NCI-H187 (cell line): ENCODE measurements at regions not wholly inside any gene's neighbourhood (a gene's known extent, or its start where the extent isn't known, plus 50 kb on each side); places are given as distances from the start of the nearest gene placed in this dataset.
"Not testable (repeated sequence)": the region's sequence is repeated elsewhere in the genome, so short reads cannot be mapped to it uniquely, and the experiment has no call there.

ENCODE experiments used
- DNase-seq, 2 experiments: peaks; one replicate each; lab custom pipeline; 2025; lab: John Stamatoyannopoulos, UW

DNA sequence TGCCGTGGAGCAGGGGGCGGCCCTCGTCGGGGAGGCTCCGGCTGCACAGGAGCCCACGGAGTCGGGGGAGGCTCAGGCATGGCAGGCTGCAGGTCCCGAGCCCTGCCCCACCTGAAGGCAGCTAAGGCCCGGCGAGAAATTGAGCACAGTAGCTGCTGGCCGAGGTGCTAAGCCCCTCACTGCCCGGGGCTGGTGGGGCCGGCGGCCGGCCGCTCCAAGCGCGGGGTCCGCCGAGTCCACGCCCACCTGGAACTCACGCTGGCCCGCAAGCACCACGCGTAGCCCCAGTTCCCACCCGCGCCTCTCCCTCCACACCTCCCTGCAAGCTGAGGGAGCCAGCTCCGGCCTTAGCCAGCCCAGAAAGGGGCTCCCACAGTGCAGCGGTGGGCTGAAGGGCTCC, 589.4 kb downstream of the PPP4R3C start:
- no peak for DNase-seq

DNA sequence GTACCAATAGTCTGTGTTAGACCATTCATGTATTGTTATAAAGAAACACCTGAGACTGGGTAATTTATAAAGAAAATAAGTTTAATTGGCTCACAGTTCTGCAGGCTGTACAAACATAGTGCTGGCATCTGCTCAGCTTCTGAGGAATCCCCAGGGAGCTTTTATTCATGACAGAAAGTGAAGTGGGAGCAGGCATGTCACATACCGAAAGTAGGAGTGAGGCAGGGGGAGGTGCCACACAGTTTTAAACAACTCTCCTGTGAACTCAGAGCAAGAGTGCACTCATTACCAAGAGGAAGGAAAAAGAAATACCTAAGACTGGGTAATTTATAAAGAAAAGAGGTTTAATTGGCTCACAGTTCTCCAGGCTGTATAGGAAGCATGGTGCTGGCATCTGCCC, 591.2 kb downstream of the PPP4R3C start:
- no peak for DNase-seq

DNA sequence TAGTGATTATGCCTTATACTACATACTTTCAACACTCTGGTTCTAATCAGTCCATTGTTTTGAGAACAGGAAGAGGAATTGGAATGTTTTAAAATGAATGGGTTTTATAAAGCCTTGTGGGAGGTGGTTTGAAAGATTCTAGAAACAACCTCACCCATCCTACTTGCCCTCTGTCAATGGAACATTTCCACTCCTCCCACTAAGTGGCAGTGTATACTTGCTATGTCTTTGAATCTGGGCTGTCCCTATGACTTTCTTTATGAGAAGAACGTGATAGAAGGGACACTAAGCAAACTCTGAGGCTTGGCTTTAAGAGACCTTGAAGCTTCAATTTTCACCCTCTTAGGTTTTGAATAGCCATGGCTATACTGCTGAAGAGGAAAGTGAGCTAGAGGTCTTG, 611.2 kb downstream of the PPP4R3C start:
- DNase-seq, result no peak

DNA sequence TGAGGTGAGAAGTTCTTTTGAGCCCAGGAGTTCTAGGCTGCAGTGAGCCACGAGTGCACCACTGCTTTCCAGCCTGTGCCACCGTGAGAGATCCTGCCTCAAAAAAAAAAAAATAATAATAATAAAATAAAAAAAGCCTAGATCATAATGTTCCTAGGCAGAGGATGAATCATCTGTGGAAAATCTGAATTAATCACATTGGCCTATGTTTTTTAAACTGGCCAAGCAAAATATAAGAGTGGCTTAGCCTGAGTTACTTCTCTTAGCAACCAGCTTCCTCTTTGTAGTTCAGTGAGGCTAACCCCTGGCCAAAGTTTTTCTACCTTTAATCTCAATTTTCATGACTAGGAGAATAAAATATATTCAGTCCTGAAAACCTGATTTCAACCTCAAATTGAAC, 614.6 kb downstream of the PPP4R3C start:
- no peak for DNase-seq

DNA sequence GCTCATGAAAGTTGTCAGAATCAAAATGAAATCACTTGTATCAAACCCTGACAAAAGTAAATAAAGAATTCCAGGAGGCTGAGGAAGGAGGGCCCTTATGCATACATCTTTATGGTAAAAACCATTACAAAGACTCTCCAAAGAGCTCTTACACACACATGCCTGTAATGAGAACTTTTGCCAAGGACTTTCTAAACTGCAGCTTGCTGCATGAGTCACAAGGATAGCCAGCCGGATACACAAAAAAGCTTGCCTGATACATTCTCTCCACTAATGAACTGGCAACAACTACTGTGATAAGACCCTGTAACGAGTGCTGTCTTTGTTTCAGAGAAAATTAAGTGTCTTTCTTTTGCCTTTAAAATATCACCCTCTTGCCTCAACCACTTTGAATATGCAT, 618.1 kb downstream of the PPP4R3C start:
- no peak for DNase-seq

DNA sequence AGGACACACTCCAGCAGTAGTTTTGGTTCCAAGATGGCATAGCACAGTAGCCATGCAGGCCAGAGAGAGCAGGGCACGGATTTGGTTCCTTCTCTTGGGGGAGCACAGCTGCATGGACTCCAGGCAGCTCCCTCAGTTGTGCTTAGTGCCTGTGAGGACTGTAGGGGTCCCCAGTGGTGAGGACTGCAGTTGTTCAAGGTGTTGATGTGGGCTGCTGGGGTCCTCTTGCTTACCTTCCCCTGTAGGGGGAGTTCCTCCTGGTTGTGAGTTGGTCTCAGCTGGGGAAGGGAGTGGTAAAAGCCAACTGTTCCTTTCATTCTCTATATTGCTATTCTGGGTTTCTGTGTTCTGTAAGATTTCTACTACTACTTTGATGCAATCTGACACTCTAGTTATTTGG, 606.5 kb downstream of the MAGEB5 start:
- no peak for DNase-seq

DNA sequence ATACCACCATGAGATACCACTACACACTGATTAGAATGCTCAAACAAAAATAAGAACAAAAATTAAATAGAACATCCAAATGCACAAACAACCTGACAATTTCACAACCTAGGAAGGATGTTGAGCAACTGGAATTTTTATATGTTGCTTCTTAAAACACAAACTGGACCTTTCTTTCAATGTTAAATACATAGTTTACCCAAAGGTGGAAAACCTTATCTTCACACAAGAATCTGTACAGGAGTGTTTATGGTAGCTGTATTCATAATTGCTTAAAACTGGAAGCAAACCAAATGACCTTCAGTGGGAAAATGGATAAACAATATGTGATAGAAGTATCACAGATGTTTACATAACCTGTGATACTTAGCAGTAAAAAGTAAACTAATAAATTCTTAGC, 573.8 kb downstream of the MAGEB5 start:
- no peak for DNase-seq

DNA sequence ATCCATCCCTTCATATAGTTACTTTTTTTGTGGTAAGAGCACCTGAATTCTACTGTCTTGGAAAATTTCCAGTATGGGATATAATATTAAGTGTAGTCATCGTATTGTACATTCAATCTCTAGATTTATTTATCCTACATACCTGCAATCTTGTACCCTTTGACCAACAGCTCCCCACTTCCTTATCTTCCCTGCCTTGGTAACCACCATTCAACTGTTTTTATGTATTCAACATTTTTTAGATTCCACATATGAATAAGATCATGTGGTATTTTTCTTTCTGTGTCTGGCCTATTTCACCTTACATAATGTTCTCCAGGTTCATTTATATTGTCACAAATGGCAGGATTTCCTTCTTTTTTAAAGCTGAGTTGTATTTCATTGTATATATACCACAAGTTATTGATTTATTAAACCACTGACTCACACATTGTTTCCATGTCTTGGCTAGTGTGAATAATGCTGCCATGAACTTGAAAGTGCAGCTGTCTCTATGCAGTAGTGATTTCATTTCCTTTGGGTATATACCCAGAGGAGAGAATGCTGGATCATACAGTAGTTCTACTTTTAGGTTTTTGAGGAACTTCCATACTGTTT, 572.5 kb downstream of the MAGEB5 start:
- DNase-seq, result no peak

DNA sequence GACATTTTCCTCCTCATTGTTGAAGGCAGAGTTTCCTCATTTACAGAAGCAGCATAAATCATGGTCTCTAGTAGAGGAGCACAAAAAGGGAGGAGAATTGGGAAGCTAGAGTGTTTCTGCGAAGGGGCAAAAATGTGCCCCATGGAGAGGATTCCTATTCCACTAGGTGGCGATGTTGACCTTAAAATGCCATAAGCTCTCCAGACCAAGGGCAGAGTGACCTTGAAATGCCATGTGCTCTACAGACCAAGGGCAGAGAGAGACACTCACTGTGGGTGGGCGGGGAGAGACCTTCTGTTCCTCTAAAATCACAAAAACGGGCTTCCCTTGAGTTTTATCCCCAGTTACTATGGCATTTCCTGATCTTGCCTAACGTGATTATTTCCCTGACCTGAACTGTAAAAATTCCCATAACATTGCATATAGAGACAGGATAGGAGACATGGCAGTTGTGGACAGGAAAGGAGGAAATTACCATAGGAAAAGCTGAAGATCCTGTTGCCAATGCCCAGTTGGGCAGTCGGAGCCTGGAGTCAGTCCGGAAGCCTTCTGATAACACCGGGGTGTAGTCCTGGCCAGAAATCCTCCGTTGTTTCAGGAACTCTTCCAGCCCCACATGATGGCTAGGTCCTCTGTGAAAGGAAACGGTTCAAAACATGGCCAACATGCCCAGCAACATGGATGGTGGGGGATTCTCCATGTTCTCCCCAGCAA, 567.7 kb downstream of the MAGEB5 start:
- DNase-seq, result peak; percentile 3

DNA sequence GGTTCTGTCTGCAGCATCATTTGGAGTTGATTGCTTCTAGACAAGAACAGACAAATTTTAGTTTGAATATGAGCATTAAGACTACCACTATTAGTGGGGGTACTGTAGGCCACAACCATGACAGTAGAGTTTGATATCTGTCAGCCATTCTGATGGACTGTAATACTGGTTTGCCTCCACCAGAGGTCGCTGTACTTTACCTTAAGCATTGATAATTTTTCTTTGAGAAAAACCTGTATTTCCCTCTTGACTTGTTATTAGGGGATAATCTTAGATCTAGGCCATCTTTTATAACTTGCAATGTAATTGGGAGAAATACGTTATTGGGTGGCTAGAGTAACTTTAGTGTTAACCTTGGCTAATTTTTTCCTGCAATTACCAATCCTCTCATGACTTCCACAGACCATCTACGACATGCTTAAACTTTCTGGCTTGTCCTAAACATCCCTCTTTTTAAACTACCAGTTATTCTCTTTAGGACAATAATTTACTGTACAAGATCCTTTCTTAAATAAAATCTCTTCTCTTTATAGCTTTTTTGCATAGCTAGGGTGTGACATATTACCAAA, 562.4 kb downstream of the MAGEB5 start:
- no peak for DNase-seq

DNA sequence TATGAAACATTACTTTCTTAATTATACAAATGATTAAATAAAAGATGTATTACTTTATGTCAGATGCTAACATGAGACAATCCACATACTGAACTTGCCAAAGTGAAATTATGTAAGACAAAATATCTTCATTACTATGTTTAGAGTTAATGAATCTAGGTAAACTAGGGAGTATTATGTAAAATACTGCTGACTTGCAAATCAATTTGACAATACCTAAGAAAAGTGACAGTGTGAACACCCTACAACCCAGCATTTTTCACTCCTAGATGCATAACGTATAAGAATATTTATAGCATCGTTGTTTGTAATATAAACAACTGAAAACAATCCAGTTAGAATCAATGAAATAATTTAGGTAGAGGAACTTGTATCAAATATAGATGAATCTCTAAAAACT, 546.3 kb downstream of the MAGEB5 start:
- no peak for DNase-seq

DNA sequence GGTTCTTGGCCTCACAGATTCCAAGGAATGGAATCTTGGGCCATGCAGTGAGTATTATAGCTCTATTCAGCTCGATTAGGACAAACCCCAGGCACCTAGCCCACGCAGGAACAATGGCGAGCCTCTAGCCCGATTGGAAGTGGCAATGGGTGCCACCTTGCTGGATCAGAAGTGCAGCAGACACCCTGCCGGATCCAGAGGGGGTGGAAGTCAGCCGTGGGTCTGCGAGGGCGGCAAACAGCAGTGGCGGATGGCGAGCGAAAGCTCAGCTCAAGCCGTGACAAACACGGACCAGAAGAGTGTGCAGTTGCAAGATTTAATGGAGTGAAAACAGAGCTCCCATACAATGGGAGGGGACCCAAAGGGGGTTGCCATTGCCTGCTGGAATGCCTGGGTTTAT, 539.8 kb downstream of the MAGEB5 start:
- not testable (repeated sequence) for DNase-seq

DNA sequence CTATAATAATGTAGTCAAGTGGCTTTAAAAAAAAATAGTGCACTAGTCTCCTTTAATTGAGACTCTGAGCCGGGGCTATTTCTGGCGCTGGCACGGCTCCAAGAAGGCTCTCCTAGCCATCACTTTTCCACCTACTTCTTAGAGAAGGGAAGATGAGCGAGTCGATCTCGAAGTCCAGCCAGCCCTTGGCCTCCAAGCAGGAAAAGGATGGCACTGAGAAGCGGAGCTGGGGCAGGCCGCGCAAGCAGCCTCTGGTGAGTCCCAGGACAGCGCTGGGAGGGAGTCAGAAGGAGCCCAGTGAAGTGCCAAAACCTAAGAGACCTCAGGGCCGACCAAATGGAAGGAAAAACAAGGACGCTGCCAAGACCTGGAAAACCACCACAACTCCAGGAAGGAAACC, 531.9 kb downstream of the MAGEB5 start:
- DNase-seq, result no peak

DNA sequence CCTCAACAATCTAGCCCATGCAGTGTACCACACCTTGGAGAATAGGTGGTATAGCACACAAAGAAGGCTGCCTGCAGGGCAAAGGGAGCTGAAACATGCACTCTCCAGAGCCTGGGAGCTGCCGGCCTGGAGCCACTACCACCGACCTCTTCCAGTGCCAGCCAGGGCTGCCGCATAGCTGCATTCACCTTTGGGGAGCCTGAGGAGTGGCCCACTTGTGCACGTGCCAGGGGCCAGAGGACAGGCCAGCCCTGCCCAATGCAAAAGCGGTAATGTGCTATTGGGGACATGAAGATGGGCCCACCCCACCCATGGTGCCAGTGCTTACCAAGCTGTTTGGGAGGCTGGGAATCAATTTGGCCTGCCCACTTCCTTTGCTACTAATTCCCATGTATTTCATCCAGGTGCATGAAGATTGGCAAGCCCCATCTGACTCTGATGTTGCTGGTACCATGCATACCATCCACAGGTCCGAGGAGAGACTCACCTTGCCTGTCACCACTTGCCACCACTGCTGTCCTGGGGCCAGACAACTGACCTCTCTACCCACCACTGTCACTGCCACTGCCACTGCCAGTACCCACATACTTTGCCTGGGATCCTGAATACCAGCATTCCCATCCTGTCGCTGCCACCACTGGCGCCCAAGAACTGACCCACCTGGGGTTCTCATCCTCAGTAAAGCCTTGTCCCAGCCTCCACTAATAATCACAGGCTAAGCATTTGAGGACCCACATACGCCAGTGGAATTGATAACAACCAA, 506.9 kb downstream of the MAGEB5 start:
- DNase-seq, result no peak

DNA sequence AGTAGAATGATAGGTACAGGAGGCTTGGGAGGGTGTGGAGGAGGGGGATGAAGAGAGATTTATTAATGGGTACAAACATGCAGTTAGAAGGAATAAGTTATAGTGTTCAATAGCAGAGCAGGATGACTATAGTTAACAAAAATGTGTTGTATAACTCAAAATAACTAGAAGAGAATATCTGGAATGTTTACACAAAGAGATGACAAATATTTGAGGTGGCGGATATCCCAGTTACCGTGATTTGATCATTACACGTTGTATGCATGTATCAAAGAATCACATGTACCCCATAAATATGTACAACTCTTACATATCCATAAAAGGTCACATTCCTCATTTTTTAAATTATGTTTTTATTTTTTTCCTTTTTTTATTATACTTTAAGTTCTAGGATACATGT, 456.6 kb downstream of the MAGEB5 start:
- DNase-seq, result no peak

DNA sequence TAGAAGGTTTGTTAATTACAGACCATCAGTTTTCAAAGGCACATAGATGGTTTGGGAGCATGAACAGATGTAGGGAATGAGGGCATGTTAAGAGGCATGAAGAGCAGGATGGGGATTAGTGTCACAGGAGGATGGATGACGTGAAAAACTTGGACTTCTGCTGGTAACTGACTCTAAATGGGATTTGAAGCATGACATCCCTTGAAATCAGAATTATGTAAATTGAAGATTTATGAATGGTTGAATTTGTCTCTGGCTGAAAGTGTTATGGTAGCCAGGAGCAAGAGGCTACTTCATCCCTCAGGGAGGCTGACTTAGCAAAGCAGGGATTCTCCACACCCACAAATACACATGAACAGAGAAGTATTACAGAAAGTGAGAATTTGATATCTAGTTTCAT, 454.6 kb downstream of the MAGEB5 start:
- no peak for DNase-seq

DNA sequence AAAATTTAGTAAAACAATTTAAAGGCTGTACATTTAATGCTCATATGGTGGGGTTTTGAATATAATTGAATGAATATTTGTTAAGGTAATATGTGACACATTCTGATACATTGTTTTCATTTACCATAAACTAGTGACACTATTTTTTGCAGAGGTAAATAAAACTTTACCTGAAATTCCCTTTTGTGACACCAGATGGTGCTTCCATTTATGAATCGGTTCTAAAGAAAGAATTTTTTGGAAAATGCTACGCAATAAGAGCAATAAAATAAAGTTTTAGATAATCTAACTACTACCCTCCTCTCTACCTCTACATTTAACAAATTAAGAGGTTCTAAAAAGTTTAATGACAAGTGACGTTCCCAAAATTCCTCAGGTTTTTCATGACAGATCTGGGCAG, 448.9 kb downstream of the MAGEB5 start:
- no peak for DNase-seq

DNA sequence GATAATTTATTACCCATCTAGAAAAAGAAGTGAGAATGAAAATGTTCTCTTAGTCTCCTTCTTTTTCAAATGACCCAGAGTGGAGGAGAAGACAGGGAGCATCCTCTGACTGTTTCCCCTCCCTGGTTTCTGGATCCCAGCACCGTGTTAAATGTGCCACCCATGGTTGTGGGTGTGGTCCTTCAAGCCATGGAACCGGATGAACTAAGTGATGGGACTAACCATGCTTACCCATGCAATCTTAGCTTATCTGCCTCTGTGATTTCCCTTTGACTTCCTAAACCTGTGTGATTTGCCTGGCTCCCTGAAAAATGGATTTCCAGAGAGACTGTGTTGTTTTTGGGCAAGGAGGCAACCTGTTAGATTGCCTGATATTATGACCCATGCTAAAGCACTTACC, 437.1 kb downstream of the MAGEB5 start:
- DNase-seq, result no peak

DNA sequence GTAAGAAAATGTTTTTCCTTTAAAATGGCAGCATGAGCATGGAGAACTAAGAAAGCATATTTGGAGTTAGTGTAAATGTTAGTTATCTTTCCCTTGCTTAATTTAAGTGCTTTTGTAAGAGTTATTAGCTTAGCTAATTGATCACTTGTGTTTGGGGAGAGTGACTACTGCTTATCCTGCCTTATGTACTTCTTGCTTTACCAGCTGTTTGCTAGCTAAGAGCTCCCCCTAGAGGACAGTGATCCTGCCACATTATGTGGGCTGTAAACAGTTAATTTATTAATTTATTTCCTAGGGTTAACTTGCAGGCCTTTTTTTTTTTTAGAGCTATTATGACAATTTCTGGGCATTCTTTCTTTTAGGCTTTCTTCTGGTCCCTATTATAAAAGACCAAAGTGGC, 435.8 kb downstream of the MAGEB5 start:
- no peak for DNase-seq

DNA sequence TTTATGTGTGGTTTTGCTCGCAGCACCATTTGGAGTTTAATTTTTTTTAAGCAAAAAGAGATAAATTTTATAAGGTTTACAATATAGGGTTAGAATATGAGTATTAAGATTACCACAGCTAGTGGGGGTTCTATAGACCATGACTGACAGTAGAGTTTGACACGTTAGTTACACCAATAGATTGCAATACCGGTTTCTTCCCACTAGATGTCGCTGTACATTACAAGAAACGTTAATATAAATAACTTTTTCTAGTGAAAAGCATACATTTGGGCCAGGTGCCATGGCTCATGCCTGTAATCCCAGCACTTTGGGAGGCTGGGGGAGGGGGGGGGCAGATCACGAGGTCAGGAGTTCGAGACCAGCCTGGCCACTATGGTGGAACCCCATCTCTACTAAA, 433.6 kb downstream of the MAGEB5 start:
- DNase-seq, result no peak

DNA sequence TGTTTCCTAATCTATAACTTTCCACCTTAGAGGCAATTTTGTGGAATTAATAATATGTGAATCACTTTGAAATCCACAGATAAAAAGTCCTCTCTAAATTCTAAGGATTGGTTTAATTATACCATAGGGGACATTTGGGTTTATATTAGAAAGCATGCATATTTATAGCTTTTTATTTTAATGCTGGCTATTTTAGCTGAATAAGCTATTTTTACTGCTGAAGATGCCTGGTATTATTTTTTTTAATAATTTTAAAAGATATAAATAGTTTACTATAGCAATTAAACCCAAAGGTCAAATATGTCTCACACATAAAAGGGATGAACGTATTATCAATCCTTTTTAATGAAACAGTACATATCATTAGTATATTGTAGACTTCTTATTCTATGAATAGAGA, 415.4 kb downstream of the MAGEB5 start:
- no peak for DNase-seq

DNA sequence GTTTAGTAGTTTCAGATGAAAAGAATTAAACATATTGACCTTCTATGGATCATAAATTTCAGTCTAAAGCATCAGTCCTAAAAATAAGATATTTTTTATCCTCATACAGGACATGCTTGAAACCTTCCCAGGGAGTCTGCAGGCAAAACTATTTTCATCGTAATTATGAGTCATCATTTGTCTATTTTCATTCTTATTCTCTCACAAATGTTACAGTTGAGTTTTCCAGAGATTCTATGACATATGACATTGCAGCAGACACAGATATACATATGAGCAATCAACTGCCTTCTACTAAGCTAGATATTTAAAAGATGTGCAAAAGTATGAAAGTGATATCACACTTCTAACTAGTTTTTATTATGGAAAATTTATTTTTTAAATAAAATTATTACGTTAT, 398.0 kb downstream of the MAGEB5 start:
- DNase-seq, result no peak

DNA sequence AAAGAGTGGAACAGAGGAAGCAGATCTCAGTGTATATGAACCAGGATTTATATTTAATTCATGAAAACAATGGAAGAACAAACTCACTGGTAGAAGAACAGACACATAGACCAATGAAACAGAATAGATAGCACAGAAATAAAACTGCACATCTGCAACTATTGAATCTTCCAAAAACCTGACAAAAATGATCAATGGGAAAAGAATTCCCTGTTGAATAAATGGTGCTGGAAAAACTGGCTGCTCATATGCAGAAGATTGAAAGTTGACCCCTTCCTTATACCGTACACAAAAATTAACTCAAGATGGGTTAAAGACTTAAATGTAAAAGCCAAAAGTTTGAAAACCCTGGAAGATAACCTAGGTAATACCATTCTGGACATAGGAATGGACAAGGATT, 391.0 kb downstream of the MAGEB5 start:
- no peak for DNase-seq
